SJSA1 (cell line): ENCODE measurements at regions not wholly inside any gene's neighbourhood (a gene's known extent, or its start where the extent isn't known, plus 50 kb on each side); places are given as distances from the start of the nearest gene placed in this dataset.

ENCODE experiments used
- DNase-seq, 2 experiments: peaks; one replicate each; pipeline ENCODE4 v3.0.0-alpha.2; 2015 to 2020; ENCODE audit warnings: low spot score in 2 of 2, low read depth in 1 of 2
- H3K27ac ChIP-seq: fragments of 250-450 bp; sonication (Bioruptor Pico); 2 replicates; pipeline ENCODE4 v1.5.1; 2020; ENCODE audit warnings: mild to moderate bottlenecking, moderate library complexity
- H3K27me3 ChIP-seq: fragments of 250-450 bp; sonication (Bioruptor Pico); replicated peaks from 2 replicates; pipeline ENCODE4 v1.5.1; 2020; ENCODE audit warnings: mild to moderate bottlenecking, moderate library complexity
- H3K36me3 ChIP-seq: fragments of 250-450 bp; sonication (Bioruptor Pico); 2 replicates; pipeline ENCODE4 v1.5.1; 2020; ENCODE audit warnings: mild to moderate bottlenecking
- H3K4me1 ChIP-seq: fragments of 250-450 bp; sonication (Bioruptor Pico); replicated peaks from 2 replicates; pipeline ENCODE4 v1.6.1; 2021; ENCODE audit warnings: mild to moderate bottlenecking
- H3K4me3 ChIP-seq: fragments of 250-450 bp; sonication (Bioruptor Pico); 2 replicates; pipeline ENCODE4 v1.5.1; 2020; ENCODE audit warnings: mild to moderate bottlenecking
- H3K9me3 ChIP-seq: fragments of 250-450 bp; sonication (Bioruptor Pico); replicated peaks from 2 replicates; pipeline ENCODE4 v1.5.1; 2020; ENCODE audit warnings: mild to moderate bottlenecking

GRCh38 chr6:11330413-11330760 is 97.9 kb upstream of the NEDD9 start:
- H3K9me3 ChIP-seq: no peaks in the 10 kb centered on the region
- no peaks in the 10 kb centered on the region for H3K36me3 ChIP-seq
- no peak overlapping the region for H3K27ac ChIP-seq
- no peak overlapping the region for H3K4me3 ChIP-seq
- DNase-seq: no peak
- no peaks in the 10 kb centered on the region for H3K27me3 ChIP-seq
- H3K4me1 ChIP-seq: no peaks in the 10 kb centered on the region

GRCh38 chr6:11329726-11330412 is 97.4 kb upstream of the NEDD9 start:
- H3K36me3 ChIP-seq: no peaks in the 10 kb centered on the region
- no peaks in the 10 kb centered on the region for H3K27me3 ChIP-seq
- no peak for DNase-seq
- no peaks in the 10 kb centered on the region for H3K9me3 ChIP-seq
- no peak overlapping the region for H3K4me3 ChIP-seq
- H3K4me1 ChIP-seq: no peaks in the 10 kb centered on the region
- H3K27ac ChIP-seq: no peak overlapping the region

- no peaks in the 10 kb centered on the region for H3K9me3 ChIP-seq
- no peak for DNase-seq
- H3K36me3 ChIP-seq: no peaks in the 10 kb centered on the region
- H3K27ac ChIP-seq: no peak overlapping the region
- H3K27me3 ChIP-seq: no peaks in the 10 kb centered on the region
- no peaks in the 10 kb centered on the region for H3K4me1 ChIP-seq
- no peak overlapping the region for H3K4me3 ChIP-seq
Measured at GRCh38 chr6:11328613-11329247, 96.3 kb upstream of the NEDD9 start.

- Histone ChIP-seq H3K9me3 (no peaks in the 10 kb centered on the region), H3K27ac (no peak overlapping the region), H3K36me3 (no peaks in the 10 kb centered on the region), H3K4me3 (no peak overlapping the region), H3K4me1 (no peaks in the 10 kb centered on the region), H3K27me3 (no peaks in the 10 kb centered on the region)
- no peak for DNase-seq
Measured at GRCh38 chr6:11327961-11328360, 95.5 kb upstream of the NEDD9 start.

- no peak overlapping the region for H3K27ac ChIP-seq
- H3K36me3 ChIP-seq: no peaks in the 10 kb centered on the region
- H3K4me1 ChIP-seq: peaks cover 7% of the 10 kb centered on the region
- no peak overlapping the region for H3K4me3 ChIP-seq
- H3K27me3 ChIP-seq: no peaks in the 10 kb centered on the region
- H3K9me3 ChIP-seq: no peaks in the 10 kb centered on the region
- no peak for DNase-seq
Measured at GRCh38 chr6:11326116-11326515, 93.6 kb upstream of the NEDD9 start.

- H3K9me3 ChIP-seq: no peaks in the 10 kb centered on the region
- DNase-seq: no peak
- no peaks in the 10 kb centered on the region for H3K36me3 ChIP-seq
- no peak overlapping the region for H3K27ac ChIP-seq
- peaks cover 7% of the 10 kb centered on the region for H3K4me1 ChIP-seq
- H3K4me3 ChIP-seq: no peak overlapping the region
- H3K27me3 ChIP-seq: no peaks in the 10 kb centered on the region
Measured at GRCh38 chr6:11324453-11325015, 92.1 kb upstream of the NEDD9 start.

- Histone ChIP-seq H3K36me3 (no peaks in the 10 kb centered on the region), H3K27me3 (no peaks in the 10 kb centered on the region), H3K9me3 (no peaks in the 10 kb centered on the region), H3K4me1 (peaks cover 13% of the 10 kb centered on the region), H3K4me3 (no peak overlapping the region), H3K27ac (no peak overlapping the region)
- no peak for DNase-seq
Measured at GRCh38 chr6:11323666-11324452, 91.4 kb upstream of the NEDD9 start.

- Histone ChIP-seq H3K27me3 (no peaks in the 10 kb centered on the region), H3K9me3 (no peaks in the 10 kb centered on the region), H3K36me3 (no peaks in the 10 kb centered on the region), H3K4me3 (no peak overlapping the region), H3K4me1 (peaks cover 28% of the 10 kb centered on the region), H3K27ac (no peak overlapping the region)
- DNase-seq: no peak
Measured at GRCh38 chr6:11322252-11322885, 89.9 kb upstream of the NEDD9 start.

- no peaks in the 10 kb centered on the region for H3K36me3 ChIP-seq
Measured at GRCh38 chr6:11320914-11321597, 88.6 kb upstream of the NEDD9 start.

GRCh38 chr6:11318835-11319813 is 86.7 kb upstream of the NEDD9 start:
- peak overlapping the region; percentile 96 for H3K27ac ChIP-seq
- DNase-seq: no peak

More at GRCh38 chr6:11320914-11321597, 88.6 kb upstream of the NEDD9 start:
- no peak for DNase-seq
- Histone ChIP-seq H3K4me1 (peaks cover 39% of the 10 kb centered on the region), H3K9me3 (no peaks in the 10 kb centered on the region), H3K27me3 (no peaks in the 10 kb centered on the region), H3K27ac (0 out of 2 replicates have a peak overlapping the region, but pooled peaks have one; percentile 21), H3K4me3 (no peak overlapping the region)

GRCh38 chr6:11317885-11318771 is 85.7 kb upstream of the NEDD9 start:
- Histone ChIP-seq H3K4me3 (no peak overlapping the region), H3K9me3 (no peaks in the 10 kb centered on the region), H3K4me1 (peaks cover 47% of the 10 kb centered on the region), H3K27me3 (no peaks in the 10 kb centered on the region), H3K27ac (peak overlapping the region; percentile 96), H3K36me3 (no peaks in the 10 kb centered on the region)
- peak; percentile 85 to 88 for DNase-seq

More at GRCh38 chr6:11318835-11319813, 86.7 kb upstream of the NEDD9 start:
- Histone ChIP-seq H3K4me1 (peaks cover 47% of the 10 kb centered on the region), H3K36me3 (no peaks in the 10 kb centered on the region), H3K9me3 (no peaks in the 10 kb centered on the region), H3K4me3 (no peak overlapping the region), H3K27me3 (no peaks in the 10 kb centered on the region)
